GM19455 (cell line): ENCODE measurements at regions not wholly inside any gene's neighbourhood (a gene's known extent, or its start where the extent isn't known, plus 50 kb on each side); places are given as distances from the start of the nearest gene placed in this dataset.
"Not testable (repeated sequence)": the region's sequence is repeated elsewhere in the genome, so short reads cannot be mapped to it uniquely, and the experiment has no call there.

Experiments
- ATAC-seq: cut with Tn5 transposase; IDR thresholded peaks from one replicate; pipeline ENCODE4 v1.9.1; 2021; ENCODE audit not compliant: unreplicated experiment

DNA sequence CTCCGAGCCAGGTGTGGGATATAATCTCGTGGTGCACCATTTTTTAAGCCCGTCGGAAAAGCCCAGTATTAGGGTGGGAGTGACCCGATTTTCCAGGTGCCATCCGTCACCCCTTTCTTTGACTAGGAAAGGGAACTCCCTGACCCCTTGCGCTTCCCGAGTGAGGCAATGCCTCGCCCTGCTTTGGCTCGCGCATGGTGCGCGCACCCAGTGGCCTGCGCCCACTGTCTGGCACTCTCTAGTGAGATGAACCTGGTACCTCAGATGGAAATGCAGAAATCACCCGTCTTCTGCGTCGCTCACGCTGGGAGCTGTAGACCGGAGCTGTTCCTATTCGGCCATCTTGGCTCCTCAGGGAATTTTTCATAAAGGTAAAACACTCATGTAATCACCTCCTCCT lies 63.9 kb downstream of the RWDD3 start:
- not testable (repeated sequence) for ATAC-seq

DNA sequence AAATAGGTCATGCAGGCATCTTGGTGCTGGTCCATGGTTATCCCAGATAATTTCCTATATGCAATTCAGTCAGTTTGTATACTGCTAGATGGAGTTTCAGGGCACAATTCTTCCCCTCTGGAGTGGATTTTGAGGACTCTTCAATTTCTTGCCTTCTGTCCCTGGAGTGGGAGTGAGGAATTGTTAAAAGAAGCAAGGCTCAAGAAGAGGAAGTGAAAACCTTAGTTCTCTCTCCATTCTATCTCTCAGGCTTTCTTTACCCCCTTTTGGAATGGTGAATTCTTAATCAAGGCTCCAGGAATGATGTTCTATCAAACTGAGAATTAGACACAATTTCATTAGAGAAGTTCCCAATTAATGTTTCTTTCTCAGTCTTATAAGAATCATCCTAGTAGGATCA lies 67.1 kb downstream of the RWDD3 start:
- no peak for ATAC-seq

DNA sequence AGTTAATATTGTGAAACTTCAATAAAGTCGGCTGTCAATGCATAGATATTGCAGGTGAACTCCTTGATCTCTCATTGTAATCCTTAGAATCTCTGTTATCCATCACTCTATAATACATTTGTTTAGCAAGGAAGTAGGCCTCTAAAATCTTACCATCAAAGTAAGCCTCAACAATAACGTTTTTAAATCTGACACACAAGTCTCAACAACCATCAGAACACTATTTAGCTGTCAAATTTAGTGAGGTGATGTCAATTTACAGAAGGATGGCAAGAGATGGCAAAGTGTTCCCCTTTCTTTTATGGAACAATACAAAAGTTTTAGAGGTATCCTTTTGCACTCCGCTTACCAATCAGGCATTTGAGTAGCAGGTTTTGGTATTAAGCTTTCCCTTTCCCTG lies 67.6 kb downstream of the RWDD3 start:
- no peak for ATAC-seq

DNA sequence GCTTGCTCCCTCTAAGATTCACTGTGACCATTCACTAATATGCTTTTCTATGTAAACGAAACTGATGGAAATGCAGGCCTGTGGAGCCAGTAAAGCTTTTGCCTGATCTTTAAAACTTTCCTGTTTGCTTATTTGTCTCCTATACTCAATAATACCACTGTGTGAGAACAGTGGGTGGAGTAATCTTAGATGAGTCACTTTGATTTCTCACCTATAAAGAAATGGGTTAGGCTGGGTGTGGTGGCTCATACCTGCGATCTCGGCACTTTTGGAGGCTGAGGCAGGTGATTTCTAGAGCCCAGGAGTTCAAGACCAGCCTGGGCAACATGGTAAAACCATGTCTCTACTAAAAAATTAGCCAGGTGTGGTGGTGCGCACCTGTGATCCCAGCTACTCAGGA lies 70.8 kb downstream of the RWDD3 start:
- no peak for ATAC-seq

DNA sequence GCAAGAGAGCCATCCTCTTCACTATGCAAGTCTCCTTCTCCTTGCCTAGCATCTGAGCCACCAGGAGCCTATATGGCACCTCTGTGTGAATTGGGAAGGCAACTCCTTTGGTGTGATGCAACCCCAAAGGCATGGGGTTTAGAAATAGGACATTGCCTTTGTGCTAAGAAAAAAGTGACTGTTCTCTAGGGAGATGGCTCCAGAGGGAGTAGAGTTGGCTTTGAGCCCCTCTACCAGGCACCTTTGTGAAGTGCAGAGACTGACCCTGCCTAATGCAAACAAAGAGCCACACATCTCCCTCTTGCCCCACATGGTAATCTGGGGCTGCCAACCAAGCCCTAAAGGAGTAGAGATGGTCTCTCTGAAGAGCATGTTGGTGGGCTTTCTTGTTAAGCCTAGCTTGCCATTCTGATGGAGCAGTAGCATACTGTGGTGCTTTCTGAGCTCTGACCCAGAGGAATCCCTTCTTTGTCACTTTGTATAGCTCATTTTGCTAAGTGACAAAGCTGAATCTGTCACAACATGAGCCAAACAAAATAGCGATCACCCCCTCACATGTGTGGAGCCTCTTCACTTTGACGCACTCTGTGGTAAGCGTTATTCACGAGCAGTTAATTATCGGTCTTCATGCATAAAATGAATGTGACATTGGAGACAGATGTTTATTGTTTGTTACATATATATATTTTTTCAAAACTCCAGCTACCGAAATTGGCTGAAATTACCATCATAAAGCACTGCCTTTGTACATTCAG lies 74.4 kb downstream of the RWDD3 start:
- ATAC-seq, result no peak

DNA sequence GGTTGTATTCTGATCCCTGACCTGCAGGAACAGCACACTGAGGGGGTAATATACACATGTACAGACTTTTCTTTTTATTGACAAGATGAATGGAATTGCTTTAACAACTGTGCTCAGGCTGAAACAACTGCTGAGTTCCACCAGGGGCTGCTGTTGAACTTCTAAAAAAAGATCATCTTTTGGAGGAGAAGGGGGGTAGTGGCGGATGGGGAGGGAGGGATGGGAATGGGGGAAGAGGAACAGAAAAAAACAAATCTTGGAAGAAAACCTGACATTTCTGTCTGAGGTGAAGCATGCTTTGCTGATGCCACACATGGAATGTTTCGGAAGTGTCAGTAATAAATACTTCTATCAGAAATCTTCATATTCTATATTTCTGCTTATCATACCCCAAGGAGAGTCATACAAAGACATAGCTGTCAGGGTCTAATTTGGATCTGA lies 75.0 kb downstream of the RWDD3 start:
- ATAC-seq, result no peak

DNA sequence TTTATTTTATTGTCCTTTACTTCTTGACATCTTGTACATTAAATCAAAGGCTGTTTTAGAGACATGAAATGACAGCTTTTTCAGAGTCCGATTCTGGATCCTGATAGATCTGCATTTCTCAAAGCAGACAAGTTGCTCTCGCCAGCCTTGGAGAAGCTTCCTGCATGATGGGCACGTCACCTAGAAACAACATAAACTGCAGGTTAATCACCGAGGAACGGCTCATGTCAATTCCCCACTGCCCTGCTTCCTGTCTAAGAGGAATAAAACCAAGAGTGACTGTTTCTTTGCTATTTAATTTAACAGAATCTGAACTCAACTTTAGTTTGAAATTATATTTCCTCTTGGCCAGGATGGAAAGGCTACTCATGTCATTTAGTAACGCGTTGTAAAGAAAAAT lies 77.0 kb downstream of the RWDD3 start:
- no peak for ATAC-seq

DNA sequence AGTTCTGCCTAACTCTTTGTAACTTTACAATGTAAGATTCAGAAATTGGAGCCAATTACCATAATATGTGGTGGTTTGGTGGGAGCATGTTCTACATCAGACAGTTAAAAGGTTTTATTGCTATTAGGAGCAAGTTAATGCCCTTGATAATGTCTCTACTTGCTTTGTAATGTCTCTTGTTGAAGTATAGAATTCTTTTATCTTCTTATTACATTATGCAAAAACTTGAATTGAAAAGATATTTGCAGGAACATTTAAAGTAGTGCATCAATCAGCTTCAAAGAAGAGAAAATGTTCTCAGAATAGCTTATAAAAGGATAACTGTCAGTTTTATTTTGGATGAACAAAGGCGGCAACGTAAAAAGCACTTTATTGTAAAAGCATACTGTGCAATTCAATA lies 77.8 kb downstream of the RWDD3 start:
- no peak for ATAC-seq

DNA sequence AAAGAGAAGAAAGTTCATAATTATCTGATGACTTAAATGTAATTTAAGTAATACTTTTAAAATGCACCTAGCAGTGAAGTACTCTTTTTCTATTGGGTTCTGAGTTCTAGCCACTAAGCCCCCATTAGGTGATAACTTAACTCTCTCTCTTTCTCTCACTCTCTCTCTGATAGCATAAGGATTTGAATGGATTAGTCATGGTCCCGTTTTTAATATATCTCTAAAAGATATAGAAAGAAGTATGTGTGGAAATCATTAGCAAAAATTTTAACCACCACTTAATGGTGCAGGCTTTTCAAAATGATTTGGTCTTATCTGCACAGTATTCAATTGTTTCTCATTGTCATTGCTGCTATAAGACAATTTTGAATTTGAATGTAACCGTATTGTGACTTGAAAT lies 78.2 kb downstream of the RWDD3 start:
- no peak for ATAC-seq

DNA sequence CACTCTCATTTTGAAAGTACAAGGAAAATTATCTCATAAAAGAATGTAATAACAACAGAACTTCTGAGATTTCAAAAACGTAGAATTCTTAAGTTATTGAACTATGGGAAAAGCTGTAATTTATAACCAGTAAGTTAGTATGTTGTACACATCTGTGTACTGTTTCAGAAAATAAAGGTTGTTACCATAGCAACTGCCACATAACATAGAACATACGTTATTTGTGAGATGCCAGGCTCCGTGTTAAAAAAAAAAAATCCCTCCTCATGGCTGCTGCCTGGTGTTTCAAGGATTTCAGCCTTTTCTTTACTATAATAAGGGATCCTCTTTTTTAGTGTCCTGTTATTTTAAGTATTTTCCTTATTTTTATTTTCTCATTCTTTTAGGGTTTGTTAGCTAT lies 79.5 kb downstream of the RWDD3 start:
- ATAC-seq, result no peak

DNA sequence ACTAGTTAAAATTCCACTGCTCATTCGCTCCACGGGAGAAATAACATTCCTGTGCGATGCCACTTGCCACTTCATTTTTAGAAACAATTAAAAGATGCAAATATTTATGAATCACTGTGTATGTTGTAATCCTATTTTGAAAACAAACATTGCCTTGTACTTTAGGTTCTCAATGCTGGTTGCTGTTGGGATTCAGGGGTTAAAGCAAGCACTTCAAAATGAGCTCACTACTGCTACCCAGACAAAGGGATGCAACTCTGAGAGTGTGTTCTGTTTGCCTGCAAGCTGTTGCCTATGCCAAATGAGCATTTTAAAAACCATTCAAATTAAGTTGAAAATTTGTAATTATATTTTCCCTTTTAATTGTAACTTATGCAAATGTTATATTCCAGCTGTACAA lies 87.5 kb downstream of the RWDD3 start:
- ATAC-seq, result no peak

DNA sequence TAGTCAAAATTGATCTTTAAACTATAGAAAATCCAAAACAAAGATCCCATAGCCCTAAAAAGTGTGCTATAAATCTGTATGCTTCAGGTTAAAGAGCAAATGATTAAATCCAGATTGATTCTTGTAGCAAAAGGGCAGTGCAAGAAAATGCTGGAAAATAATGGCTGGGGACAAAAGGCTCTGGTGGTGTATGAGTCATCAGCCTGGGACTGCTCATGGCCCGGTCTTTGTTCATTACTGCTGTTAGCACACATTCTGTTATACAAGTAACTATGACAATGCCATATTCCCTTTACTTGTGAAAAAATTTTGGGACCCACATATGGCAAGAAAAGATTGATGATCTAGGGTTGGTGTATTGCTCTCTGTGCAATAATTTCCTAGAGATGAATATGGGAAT lies 89.1 kb downstream of the RWDD3 start:
- no peak for ATAC-seq

DNA sequence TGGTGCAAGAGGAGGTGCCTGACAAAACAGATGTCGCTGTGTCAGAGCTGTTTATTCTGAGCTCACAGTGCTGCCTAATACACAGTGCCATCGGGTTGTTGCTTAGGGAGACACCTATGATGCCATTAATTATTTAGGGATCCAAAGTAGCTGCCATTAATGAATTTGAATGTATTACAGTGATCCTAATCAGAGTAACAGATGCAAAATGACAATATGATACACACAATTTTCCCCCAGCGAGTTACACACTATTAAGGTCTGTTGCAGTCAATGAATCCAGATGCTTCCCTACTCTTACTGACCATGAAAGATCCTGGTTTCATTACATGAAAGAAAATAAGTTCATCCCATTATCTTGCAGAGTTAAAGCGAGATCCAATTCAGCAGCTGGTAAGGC lies 91.3 kb downstream of the RWDD3 start:
- no peak for ATAC-seq

DNA sequence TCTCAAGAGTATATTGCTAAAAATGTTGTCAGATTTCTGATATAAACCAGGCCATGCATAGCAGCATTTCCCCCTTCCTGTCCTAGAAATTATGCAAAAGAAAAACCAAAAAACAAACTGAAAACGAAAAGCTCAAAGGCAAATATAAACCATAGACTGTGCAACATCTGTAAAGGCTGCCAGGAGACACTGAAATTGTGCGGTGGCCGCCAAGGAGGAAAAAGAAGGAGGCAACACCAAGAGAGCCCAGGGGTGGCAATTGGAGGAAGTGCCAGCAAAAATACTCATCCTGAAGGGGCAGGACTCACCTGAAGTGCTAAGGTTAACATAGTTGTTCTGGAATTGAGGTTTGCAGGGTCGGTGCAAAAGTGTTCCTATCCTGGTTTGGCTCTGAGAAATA lies 92.0 kb downstream of the RWDD3 start:
- no peak for ATAC-seq

DNA sequence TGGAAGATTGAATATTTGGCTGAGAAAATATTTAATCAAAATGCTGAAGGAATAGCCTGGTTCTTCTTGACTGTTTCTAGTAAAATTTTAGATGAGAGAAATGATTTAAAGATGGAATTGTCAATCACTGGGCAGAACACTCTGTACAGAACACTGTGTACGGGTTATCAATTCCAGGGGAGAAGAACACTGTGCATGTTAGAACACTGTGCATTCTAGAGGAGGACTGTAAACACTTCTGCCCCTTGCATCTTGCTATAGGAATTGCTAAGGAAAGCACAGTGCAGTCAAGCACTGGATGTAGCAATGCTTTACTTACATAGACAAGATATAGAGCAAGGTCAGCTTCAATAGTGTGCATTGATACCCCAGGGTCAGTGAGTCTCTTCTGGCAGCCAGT lies 98.7 kb downstream of the RWDD3 start:
- ATAC-seq, result no peak

DNA sequence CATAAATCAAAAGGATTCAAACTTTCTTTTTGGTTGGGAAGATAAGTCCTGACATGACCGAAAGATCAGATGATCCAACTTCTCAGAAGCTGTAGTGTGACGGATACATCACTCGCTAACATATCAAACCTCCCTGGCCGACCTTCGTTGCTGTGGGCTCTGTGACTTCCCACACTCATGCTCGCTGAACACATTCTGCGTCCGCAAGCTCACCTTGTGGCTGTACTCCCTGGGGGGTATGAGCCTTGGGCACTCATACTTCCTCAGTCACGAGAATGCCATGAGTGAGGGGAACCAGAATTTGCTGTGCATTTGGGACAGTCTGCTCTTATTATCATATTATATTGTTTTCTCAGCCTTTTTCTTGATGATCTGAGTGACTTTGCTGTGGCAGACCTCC lies 105.4 kb downstream of the RWDD3 start:
- no peak for ATAC-seq

DNA sequence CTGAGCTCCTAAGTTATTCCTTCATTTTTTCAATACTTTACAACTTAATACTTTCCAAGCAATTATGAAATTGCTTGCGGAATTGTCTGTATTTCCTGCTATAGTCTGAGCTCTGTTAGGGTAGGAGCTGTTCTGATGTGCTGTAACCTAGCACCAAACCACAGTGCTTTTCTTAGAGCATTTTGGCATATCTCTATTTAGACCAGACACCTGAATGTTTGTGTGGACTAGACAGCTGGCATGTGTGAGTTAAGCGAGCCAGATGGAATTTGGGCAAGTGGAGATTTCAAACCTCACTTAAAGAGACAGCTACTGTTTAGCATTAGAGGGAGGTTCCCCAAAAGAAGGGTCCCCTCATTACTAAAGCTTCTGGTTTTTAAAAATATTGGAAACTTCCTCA lies 106.1 kb downstream of the RWDD3 start:
- no peak for ATAC-seq

DNA sequence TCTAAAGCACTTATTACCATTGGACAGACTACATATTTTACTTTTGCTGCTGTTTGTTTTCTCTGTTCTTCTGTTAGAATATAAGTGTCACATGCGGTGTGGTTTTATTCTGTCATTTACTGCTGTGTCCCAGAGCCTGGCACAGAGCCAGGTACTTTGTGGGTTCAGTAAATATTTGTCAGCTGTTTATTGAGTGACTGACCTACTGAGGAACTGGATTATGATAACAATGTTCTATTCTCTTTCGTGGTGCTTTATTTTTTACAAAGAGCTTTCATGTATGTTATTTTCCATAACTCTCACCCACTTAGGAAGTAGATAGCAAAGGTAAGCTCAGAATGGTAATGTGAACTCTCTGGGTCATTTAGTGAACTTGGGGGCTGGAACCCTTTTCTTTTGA lies 118.8 kb downstream of the RWDD3 start:
- no peak for ATAC-seq

DNA sequence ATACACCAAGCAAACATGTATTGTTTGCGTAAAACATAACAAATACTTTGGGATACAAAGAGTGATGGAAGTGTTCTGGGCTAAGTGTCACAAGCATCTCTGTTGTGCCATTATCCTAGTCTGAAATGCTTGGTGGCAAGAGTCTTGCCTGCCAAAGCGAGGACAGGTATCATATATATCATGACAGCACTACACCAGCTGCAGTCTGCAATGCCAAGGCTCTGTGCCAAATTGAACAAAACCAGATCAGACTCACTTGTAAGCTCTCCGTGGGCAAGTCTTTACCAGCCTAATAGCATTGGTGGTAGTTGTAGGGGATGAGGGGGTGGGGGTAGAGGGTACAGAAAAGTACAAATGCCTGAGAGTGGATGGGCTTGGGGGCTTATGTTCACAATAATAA lies 119.2 kb downstream of the RWDD3 start:
- ATAC-seq, result no peak

DNA sequence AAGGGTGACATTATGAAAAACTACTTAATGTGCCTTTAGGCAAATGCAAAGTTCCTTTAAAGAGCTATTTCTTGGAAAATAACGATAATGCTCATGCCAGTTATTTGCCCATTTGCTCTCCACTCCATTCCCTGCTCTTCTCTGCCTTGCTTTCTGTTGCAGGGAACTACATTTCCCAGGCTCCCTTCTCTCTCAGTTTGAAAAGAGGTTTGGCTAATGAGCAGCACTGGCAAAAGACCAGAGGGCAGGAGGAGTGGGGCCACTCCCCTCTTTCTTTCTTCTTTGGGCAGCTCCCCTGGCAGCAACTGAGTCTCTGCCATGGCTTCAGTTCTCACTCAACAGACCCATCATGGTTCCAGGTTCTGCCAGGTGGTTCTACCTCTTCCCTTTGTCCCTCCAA lies 130.5 kb downstream of the RWDD3 start:
- ATAC-seq, result no peak

DNA sequence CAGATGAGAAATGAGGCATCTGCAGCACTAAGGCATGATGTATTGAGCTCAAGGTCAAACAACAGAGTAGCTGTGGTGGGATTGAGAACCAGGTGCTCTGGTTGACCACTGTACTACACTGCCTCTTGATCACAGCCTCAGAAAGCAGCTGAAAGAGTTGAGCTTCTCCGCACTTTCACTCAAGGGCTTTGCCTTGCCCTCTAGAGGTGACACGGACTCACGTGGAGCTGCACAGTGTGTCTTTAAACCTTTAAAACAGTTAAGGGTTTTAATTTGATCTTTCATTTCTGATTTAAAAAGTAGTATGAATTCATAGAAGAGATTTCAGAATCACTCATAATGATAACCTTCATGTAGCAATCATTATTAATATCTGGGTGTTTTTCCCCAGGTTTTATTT lies 132.5 kb downstream of the RWDD3 start:
- ATAC-seq, result no peak

DNA sequence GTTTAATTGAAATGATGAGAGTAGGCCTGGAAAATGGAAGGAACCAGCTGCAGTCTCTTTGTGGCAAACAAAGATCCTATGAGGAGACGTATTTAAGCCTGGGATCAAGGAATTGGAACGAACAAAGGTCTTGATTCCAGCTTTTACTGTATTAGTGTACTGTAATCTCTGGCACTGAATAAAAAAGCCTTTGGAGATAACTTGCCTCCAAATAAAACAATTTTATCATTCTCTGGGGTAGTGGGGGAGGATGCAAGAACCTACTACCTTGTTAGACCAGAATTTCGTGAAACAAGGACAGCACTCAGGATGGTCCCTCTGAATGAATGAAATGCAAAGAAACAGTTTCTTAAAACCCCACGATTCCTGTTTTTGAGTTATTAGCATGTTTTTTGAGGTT lies 134.2 kb downstream of the RWDD3 start:
- ATAC-seq, result no peak

DNA sequence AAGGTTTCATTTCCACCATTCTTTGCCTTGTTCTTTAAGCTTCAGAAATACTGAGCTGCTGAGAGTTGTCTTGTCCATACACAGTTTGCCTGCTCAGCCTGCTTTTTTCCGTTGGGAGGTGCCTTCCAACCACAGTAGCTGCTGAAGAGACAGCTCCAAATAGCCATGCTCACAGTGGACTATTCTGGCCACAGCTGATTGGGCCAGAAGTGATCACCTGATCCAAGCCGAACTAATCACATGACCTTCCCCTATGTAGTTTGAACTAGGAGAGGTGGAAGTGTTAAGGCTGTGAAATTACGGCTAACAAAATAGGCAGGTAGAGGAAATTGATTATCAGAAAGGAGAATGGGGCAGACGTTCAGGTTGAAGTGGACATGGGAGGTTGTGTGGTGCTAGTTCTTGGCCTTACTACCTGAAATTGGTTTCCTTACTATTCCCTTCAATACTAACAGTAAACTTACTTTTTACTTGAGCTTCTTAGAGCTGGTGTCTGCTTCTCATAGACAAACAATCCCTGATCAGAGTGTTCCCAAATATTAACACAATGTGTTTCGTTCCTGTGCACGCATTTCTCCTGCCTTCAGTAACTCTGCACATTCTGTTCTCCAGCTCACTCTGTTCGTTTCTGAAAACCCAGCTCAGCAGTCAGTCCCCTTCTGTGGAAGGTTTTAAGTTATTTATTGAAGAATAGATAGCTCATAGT lies 136.1 kb downstream of the RWDD3 start:
- ATAC-seq, result no peak
